ENCODE measurements at regions not wholly inside any gene's neighbourhood (a gene's known extent, or its start where the extent isn't known, plus 50 kb on each side); places are given as distances from the start of the nearest gene placed in this dataset.

DNA sequence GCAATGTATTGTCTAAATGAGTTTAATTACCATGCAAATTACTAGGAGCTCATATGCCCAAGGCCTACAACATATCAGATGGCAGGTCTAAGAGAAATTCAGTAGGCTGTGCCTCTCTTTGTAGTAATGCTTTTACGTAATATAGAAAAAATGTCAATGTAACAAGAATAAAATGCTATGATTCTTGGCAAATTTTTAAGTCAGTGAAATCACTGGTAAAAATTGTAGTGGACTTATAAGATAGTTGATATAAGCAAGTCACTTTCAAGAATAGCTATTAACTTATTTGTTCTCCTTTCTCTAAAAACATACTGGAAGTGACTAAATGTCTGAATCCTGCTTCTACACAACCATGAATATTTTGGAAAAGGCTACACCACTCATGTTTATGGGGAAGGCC is 707.8 kb downstream of the TUSC7 start:
- H3K4me1 ChIP-seq: no peaks in the 10 kb centered on the region
- 89% methylated on average over 1 of the region's 1 CpG; no CpG with 5 or more reads in 1 of the 2 donors for WGBS, 2 donors (ENCODE audit: low coverage in 1 of 2)
- no peak overlapping the region for H3K4me3 ChIP-seq
- no peak for ATAC-seq
- no peaks in the 10 kb centered on the region for H3K9me3 ChIP-seq
- H3K27me3 ChIP-seq: no peaks in the 10 kb centered on the region
- no peak for TF ChIP-seq POLR2AphosphoS5 (IDR thresholded peaks at IDR 0.05)
- TF ChIP-seq, protein P1, sequence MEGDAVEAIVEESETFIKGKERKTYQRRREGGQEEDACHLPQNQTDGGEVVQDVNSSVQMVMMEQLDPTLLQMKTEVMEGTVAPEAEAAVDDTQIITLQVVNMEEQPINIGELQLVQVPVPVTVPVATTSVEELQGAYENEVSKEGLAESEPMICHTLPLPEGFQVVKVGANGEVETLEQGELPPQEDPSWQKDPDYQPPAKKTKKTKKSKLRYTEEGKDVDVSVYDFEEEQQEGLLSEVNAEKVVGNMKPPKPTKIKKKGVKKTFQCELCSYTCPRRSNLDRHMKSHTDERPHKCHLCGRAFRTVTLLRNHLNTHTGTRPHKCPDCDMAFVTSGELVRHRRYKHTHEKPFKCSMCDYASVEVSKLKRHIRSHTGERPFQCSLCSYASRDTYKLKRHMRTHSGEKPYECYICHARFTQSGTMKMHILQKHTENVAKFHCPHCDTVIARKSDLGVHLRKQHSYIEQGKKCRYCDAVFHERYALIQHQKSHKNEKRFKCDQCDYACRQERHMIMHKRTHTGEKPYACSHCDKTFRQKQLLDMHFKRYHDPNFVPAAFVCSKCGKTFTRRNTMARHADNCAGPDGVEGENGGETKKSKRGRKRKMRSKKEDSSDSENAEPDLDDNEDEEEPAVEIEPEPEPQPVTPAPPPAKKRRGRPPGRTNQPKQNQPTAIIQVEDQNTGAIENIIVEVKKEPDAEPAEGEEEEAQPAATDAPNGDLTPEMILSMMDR (IDR thresholded peaks at IDR 0.05): no peak
- TF ChIP-seq EP300 (IDR thresholded peaks at IDR 0.05): no peak
- no peak for TF ChIP-seq POLR2A (IDR thresholded peaks at IDR 0.05)
- no peaks in the 10 kb centered on the region for H3K36me3 ChIP-seq
- no peak overlapping the region for H3K27ac ChIP-seq

- H3K36me3 ChIP-seq: no peaks in the 10 kb centered on the region
- WGBS, 2 donors (ENCODE audit: low coverage in 1 of 2): 77 to 82% methylated on average over 1 of the region's 1 CpG
- H3K4me1 ChIP-seq: no peaks in the 10 kb centered on the region
- H3K4me3 ChIP-seq: no peak overlapping the region
- H3K27me3 ChIP-seq: no peaks in the 10 kb centered on the region
- TF ChIP-seq, protein P1 (IDR thresholded peaks at IDR 0.05): no peak
- TF ChIP-seq POLR2A (IDR thresholded peaks at IDR 0.05) (no peak), POLR2AphosphoS5 (IDR thresholded peaks at IDR 0.05) (no peak), EP300 (IDR thresholded peaks at IDR 0.05) (no peak)
- no peak for ATAC-seq
- H3K27ac ChIP-seq: no peak overlapping the region
- no peaks in the 10 kb centered on the region for H3K9me3 ChIP-seq
Measured at GRCh38 chr3:117427081-117427480, 717.5 kb downstream of the TUSC7 start.

- H3K27me3 ChIP-seq: no peaks in the 10 kb centered on the region
- ATAC-seq: no peak
- H3K4me1 ChIP-seq: no peaks in the 10 kb centered on the region
- H3K36me3 ChIP-seq: no peaks in the 10 kb centered on the region
- no peak for TF ChIP-seq EP300 (IDR thresholded peaks at IDR 0.05)
- TF ChIP-seq, protein P1 (IDR thresholded peaks at IDR 0.05): no peak
- TF ChIP-seq POLR2A (IDR thresholded peaks at IDR 0.05): no peak
- no peak for TF ChIP-seq POLR2AphosphoS5 (IDR thresholded peaks at IDR 0.05)
- H3K27ac ChIP-seq: no peak overlapping the region
- 55 to 80% methylated on average over 1 of the region's 1 CpG for WGBS, 2 donors (ENCODE audit: low coverage in 1 of 2)
- H3K4me3 ChIP-seq: no peak overlapping the region
- H3K9me3 ChIP-seq: no peaks in the 10 kb centered on the region
Measured at GRCh38 chr3:117433427-117433826, 723.8 kb downstream of the TUSC7 start.

DNA sequence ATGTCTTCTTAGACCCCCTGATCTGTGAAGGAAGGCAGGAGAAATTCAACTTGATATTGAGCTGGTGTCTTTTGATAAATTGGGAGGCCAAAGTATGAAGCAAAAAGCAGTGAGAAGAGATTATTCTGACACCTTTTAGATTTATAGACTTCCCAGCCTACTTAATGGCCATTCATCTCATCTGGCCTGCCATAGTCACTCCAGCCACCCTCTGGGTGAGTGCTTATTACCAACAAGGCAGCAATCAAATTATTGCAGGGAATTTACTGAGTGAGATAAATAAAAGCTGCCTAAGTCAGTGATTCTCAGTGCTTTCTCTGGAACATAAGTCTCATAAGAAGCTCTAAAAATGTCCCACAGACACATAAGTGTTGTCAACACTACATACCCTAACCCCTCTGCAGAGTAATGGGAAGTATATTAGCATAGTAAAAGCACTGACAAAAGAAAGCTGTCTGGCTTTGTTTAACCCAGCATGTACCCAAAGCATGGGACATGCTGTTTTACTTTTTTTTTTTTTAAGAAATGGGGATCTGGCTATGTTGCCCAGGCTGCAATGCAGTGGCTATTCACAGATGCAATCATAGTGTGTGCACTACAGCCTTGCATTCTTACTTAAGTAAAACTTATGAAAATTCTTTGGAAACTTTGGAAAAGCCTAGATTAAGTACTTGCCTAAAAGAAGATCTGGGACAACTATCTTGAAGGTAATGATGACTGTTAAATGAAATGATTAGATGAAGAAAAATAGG is 725.3 kb downstream of the TUSC7 start:
- Histone ChIP-seq H3K27me3 (no peaks in the 10 kb centered on the region), H3K27ac (no peak overlapping the region), H3K4me3 (no peak overlapping the region), H3K9me3 (no peaks in the 10 kb centered on the region), H3K4me1 (no peaks in the 10 kb centered on the region), H3K36me3 (no peaks in the 10 kb centered on the region)
- TF ChIP-seq, protein P1 (IDR thresholded peaks at IDR 0.05): no peak
- no peak for TF ChIP-seq POLR2A (IDR thresholded peaks at IDR 0.05)
- no peak for ATAC-seq

GRCh38 chr3:117435506-117435905 is 725.9 kb downstream of the TUSC7 start:
- Histone ChIP-seq H3K27me3 (no peaks in the 10 kb centered on the region), H3K4me1 (no peaks in the 10 kb centered on the region), H3K27ac (no peak overlapping the region), H3K4me3 (no peak overlapping the region), H3K36me3 (no peaks in the 10 kb centered on the region), H3K9me3 (no peaks in the 10 kb centered on the region)
- 89 to 94% methylated on average over 6 of the region's 6 CpGs for WGBS, 2 donors (ENCODE audit: low coverage in 1 of 2)
- no peak for TF ChIP-seq POLR2AphosphoS5 (IDR thresholded peaks at IDR 0.05)
- TF ChIP-seq EP300 (IDR thresholded peaks at IDR 0.05): no peak
- TF ChIP-seq, protein P1 (IDR thresholded peaks at IDR 0.05): no peak
- no peak for TF ChIP-seq POLR2A (IDR thresholded peaks at IDR 0.05)
- no peak for ATAC-seq
